ENCODE measurements at regions not wholly inside any gene's neighbourhood (a gene's known extent, or its start where the extent isn't known, plus 50 kb on each side); places are given as distances from the start of the nearest gene placed in this dataset.
"Not testable (repeated sequence)": the region's sequence is repeated elsewhere in the genome, so short reads cannot be mapped to it uniquely, and the experiment has no call there.

DNA sequence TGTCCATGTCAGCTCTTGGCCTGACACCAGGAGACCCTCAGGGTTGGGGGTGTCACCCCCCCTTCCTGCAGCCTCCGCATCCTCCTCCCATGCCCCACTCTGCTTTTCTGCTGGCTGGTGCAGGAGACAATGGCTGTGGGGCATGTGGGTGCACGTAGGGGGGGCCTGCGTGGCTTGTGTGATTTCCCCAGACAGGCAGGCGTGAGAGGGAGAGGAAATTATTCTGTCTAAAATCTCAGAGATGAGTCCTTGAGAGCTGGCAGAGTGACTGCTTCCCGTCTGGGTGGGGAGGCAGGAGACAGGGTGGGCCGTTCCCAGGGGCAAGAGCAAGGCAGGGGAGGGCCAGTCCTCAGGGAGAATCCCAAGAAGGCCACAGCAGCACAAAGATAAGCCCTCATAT, 173.2 kb downstream of the TRIM43 start:
- TF ChIP-seq, protein P1, sequence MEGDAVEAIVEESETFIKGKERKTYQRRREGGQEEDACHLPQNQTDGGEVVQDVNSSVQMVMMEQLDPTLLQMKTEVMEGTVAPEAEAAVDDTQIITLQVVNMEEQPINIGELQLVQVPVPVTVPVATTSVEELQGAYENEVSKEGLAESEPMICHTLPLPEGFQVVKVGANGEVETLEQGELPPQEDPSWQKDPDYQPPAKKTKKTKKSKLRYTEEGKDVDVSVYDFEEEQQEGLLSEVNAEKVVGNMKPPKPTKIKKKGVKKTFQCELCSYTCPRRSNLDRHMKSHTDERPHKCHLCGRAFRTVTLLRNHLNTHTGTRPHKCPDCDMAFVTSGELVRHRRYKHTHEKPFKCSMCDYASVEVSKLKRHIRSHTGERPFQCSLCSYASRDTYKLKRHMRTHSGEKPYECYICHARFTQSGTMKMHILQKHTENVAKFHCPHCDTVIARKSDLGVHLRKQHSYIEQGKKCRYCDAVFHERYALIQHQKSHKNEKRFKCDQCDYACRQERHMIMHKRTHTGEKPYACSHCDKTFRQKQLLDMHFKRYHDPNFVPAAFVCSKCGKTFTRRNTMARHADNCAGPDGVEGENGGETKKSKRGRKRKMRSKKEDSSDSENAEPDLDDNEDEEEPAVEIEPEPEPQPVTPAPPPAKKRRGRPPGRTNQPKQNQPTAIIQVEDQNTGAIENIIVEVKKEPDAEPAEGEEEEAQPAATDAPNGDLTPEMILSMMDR (IDR thresholded peaks at IDR 0.05 in 2 of 3, conservative IDR thresholded peaks at IDR 0.05 in 1 of 3; ENCODE audit: borderline replicate concordance in 1 of 3, insufficient read depth in 1 of 3, low read depth in 2 of 3, low read length in 2 of 3): not testable (repeated sequence)
- not testable (repeated sequence) for TF ChIP-seq EZH2 (IDR thresholded peaks at IDR 0.05); CEBPB (IDR thresholded peaks at IDR 0.05; ENCODE audit: low read depth)

Data from HCT116 (cell line).